ENCODE measurements at regions not wholly inside any gene's neighbourhood (a gene's known extent, or its start where the extent isn't known, plus 50 kb on each side); places are given as distances from the start of the nearest gene placed in this dataset.

DNA sequence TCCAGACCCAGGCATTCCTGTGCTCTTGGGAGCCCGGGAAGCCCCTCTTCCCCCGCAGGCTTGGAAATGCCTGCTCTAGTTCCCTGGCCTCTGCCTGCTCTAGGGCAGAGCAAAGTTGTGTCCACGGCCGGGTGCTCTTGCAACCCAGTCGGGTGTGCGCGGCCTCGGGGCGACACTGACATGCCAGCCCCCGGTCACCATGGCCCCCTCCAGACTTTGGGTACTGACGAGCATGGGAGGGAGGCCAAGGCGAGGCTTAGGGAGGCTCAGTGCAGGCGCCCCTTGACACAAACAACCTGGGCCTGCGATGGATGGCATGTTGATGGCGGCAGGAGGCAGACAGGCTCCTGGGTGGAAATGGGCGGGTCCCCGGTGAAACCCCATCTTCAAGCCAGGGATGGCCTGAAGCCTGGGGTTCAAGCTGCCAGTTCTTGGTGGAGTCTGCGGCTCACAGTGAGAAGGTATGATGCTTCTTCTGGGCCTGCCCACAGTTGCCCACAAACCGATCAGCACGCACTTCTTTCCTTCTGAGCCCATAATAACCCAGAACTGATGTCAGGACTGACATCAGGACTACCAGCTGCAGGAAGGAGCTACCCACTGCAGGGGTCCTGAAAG, 689.9 kb downstream of the DSC3 start:
- Histone ChIP-seq H3K27ac (no peak overlapping the region), H4K20me1 (ENCODE audit: insufficient read depth, poor library complexity, severe bottlenecking) (no peaks in the 10 kb centered on the region), H3K4me3 (no peak overlapping the region), H3K4me2 (no peak overlapping the region), H3K9me3 (ENCODE audit: low read depth) (no peaks in the 10 kb centered on the region), H3K36me3 (replicated peaks; ENCODE audit: insufficient read depth, low read depth) (no peaks in the 10 kb centered on the region), H2AFZ (no peak overlapping the region), H3K79me2 (no peaks in the 10 kb centered on the region), H3K9me2 (replicated peaks; ENCODE audit: insufficient read depth) (no peaks in the 10 kb centered on the region), H3K27me3 (no peaks in the 10 kb centered on the region), H3K4me1 (ENCODE audit: insufficient read depth) (no peaks in the 10 kb centered on the region)
- DNase-seq (ENCODE audit: low spot score) = no peak
- WGBS (ENCODE audit: low lambda C conversion rate, missing lambda C conversion rate) = 97% methylated on average over 20 of the region's 20 CpGs
- TF ChIP-seq, protein P1, sequence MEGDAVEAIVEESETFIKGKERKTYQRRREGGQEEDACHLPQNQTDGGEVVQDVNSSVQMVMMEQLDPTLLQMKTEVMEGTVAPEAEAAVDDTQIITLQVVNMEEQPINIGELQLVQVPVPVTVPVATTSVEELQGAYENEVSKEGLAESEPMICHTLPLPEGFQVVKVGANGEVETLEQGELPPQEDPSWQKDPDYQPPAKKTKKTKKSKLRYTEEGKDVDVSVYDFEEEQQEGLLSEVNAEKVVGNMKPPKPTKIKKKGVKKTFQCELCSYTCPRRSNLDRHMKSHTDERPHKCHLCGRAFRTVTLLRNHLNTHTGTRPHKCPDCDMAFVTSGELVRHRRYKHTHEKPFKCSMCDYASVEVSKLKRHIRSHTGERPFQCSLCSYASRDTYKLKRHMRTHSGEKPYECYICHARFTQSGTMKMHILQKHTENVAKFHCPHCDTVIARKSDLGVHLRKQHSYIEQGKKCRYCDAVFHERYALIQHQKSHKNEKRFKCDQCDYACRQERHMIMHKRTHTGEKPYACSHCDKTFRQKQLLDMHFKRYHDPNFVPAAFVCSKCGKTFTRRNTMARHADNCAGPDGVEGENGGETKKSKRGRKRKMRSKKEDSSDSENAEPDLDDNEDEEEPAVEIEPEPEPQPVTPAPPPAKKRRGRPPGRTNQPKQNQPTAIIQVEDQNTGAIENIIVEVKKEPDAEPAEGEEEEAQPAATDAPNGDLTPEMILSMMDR (IDR thresholded peaks at IDR 0.05; ENCODE audit: poor library complexity) = no peak
- TF ChIP-seq EZH2phosphoT487 (IDR thresholded peaks at IDR 0.05; ENCODE audit: low read depth, severe bottlenecking, unreplicated experiment) (no peak), EZH2 (IDR thresholded peaks at IDR 0.05; ENCODE audit: borderline replicate concordance) (no peak)

DNA sequence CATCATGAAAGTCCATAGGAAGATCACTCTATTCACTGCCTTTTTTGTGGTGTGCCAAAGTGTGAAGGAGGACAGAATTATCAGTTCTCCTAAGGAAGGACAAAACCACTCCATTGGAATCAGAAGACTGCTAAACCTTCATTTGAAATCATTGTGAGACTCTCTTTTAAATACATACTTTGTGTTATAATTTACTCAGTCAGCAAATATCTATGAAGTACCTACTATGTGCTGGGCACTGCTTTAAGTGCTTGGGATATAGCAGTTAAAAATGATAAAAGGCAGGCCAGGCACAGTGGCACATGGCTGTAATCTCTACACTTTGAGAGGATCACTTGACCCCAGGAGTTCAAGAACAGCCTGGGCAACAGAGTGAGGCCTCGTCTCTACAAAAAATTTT, 692.3 kb downstream of the DSC3 start:
- Histone ChIP-seq H3K4me2 (no peak overlapping the region), H3K4me3 (no peak overlapping the region), H3K27me3 (no peaks in the 10 kb centered on the region), H3K79me2 (no peaks in the 10 kb centered on the region), H3K36me3 (replicated peaks; ENCODE audit: insufficient read depth, low read depth) (no peaks in the 10 kb centered on the region), H3K4me1 (ENCODE audit: insufficient read depth) (no peaks in the 10 kb centered on the region), H3K9me2 (replicated peaks; ENCODE audit: insufficient read depth) (no peaks in the 10 kb centered on the region), H3K9me3 (ENCODE audit: low read depth) (no peaks in the 10 kb centered on the region), H4K20me1 (ENCODE audit: insufficient read depth, poor library complexity, severe bottlenecking) (no peaks in the 10 kb centered on the region), H3K27ac (no peak overlapping the region), H2AFZ (no peak overlapping the region)
- no peak for TF ChIP-seq EZH2 (IDR thresholded peaks at IDR 0.05; ENCODE audit: borderline replicate concordance)
- no peak for TF ChIP-seq EZH2phosphoT487 (IDR thresholded peaks at IDR 0.05; ENCODE audit: low read depth, severe bottlenecking, unreplicated experiment)
- TF ChIP-seq, protein P1 (IDR thresholded peaks at IDR 0.05; ENCODE audit: poor library complexity) = no peak
- DNase-seq (ENCODE audit: low spot score) = no peak
- WGBS (ENCODE audit: low lambda C conversion rate, missing lambda C conversion rate) = 74% methylated on average over 1 of the region's 1 CpG

DNA sequence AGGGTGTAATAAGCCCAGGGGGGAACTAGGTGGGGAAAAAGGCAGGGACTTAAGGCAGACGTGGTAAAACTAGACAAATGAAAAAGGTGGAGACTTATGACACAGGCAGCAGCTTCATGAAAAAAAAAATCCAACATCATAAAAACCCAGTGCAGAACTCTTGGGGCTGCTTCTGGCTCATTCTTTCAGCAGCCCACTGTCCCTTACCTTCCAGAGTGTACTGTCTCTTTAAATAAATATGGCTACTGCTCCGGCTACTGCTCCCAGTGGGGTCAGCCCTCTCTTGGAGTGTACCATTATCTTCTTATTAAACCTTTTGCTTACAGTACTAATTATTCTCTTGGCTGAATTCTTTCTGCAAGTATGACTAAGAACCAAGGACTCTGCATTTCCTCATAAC, 699.5 kb downstream of the DSC3 start:
- 65% methylated on average over 2 of the region's 2 CpGs for WGBS (ENCODE audit: low lambda C conversion rate, missing lambda C conversion rate)

More for the DNA sequence above, 699.5 kb downstream of the DSC3 start:
- Histone ChIP-seq H3K27me3 (no peaks in the 10 kb centered on the region), H4K20me1 (ENCODE audit: insufficient read depth, poor library complexity, severe bottlenecking) (no peaks in the 10 kb centered on the region), H2AFZ (no peak overlapping the region), H3K4me3 (no peak overlapping the region), H3K4me1 (ENCODE audit: insufficient read depth) (no peaks in the 10 kb centered on the region), H3K36me3 (replicated peaks; ENCODE audit: insufficient read depth, low read depth) (no peaks in the 10 kb centered on the region), H3K79me2 (no peaks in the 10 kb centered on the region), H3K4me2 (no peak overlapping the region), H3K9me2 (replicated peaks; ENCODE audit: insufficient read depth) (no peaks in the 10 kb centered on the region), H3K27ac (no peak overlapping the region), H3K9me3 (ENCODE audit: low read depth) (no peaks in the 10 kb centered on the region)
- TF ChIP-seq EZH2 (IDR thresholded peaks at IDR 0.05; ENCODE audit: borderline replicate concordance) (no peak), EZH2phosphoT487 (IDR thresholded peaks at IDR 0.05; ENCODE audit: low read depth, severe bottlenecking, unreplicated experiment) (no peak)
- TF ChIP-seq, protein P1 (IDR thresholded peaks at IDR 0.05; ENCODE audit: poor library complexity) = no peak
- DNase-seq (ENCODE audit: low spot score) = no peak

Measured in hepatocyte (in vitro differentiated cells).